ENCODE measurements at regions not wholly inside any gene's neighbourhood (a gene's known extent, or its start where the extent isn't known, plus 50 kb on each side); places are given as distances from the start of the nearest gene placed in this dataset.

DNA sequence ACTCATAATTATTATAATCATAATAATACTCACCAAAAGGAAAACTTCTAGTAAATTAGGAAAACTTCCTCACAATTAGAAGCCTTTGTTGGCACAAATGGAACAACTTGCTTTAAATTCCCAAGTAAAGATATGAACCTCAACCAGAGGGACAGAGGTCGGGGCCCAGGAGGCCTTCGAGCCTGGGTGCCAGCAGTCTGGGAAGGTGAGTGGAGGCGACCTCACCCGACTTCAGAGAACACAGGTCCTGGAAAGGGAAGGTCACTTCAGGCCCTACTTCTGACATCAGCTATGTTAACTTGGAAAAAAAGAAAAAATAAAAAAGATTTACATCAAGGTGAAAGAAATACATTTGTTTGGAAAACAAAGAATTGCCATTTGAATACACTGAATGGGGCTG lies 350.0 kb upstream of the MYT1L start:
- Histone ChIP-seq H3K36me3 (ENCODE audit: control insufficient read depth in 4 of 4, insufficient read depth in 3 of 4, low read depth in 1 of 4, low read length in 3 of 4) (no peaks in the 10 kb centered on the region), H3K9ac (ENCODE audit: low read depth in 1 of 2, low read length in 2 of 2) (no peak overlapping the region), H3K4me3 (ENCODE audit: low read depth in 1 of 3, low read length in 3 of 3) (no peak overlapping the region), H3K9me3 (ENCODE audit: control insufficient read depth in 4 of 4, low read length in 3 of 4) (no peaks in the 10 kb centered on the region), H3K27me3 (ENCODE audit: control insufficient read depth in 4 of 4, insufficient read depth in 4 of 4, low read length in 3 of 4) (peaks cover 0 to 3% (median 0%) of the 10 kb centered on the region in 4 donors), H3K27ac (ENCODE audit: low read depth in 1 of 2, low read length in 2 of 2) (no peak overlapping the region), H3K4me1 (ENCODE audit: control insufficient read depth in 4 of 4, insufficient read depth in 4 of 4, low read length in 3 of 4) (no peaks in the 10 kb centered on the region)
- DNase-seq (ENCODE audit: low spot score), result no peak
- TF ChIP-seq HNF4G (IDR thresholded peaks at IDR 0.05) (no peak), REST (IDR thresholded peaks at IDR 0.05) (no peak), EGR1 (IDR thresholded peaks at IDR 0.05; ENCODE audit: low read depth in 2 of 2) (no peak), YY1 (IDR thresholded peaks at IDR 0.05) (no peak), SP1 (IDR thresholded peaks at IDR 0.05) (no peak), FOXA2 (IDR thresholded peaks at IDR 0.05) (no peak), FOXA1 (IDR thresholded peaks at IDR 0.05) (no peak), NR2F2 (IDR thresholded peaks at IDR 0.05) (no peak), ZBTB33 (IDR thresholded peaks at IDR 0.05) (no peak), TAF1 (conservative IDR thresholded peaks at IDR 0.05) (no peak), RXRA (IDR thresholded peaks at IDR 0.05) (no peak)
- TF ChIP-seq, protein P1, sequence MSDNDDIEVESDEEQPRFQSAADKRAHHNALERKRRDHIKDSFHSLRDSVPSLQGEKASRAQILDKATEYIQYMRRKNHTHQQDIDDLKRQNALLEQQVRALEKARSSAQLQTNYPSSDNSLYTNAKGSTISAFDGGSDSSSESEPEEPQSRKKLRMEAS (IDR thresholded peaks at IDR 0.05), result no peak
- WGBS, result 82% methylated on average over 4 of the region's 4 CpGs

DNA sequence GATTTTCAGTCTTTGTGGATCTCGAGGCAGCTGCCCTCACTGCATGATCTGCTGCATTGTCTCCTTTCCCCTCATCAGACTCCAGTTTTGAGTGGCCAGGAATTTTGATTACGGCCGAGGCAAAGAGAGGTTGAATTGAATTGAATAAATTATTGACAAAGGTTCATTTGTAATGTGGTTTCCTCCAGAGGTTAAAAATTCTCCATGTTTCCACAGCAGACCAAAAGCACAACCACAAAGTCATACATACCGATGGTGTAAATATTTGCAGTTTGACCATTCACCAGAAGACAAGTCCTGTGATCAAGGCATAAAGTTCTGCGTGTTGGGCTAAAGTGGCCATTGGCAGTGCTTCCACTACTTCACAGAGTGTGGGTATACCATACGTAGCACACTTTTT lies 343.8 kb upstream of the MYT1L start:
- Histone ChIP-seq H3K36me3 (ENCODE audit: control insufficient read depth in 4 of 4, insufficient read depth in 3 of 4, low read depth in 1 of 4, low read length in 3 of 4) (no peaks in the 10 kb centered on the region), H3K4me1 (ENCODE audit: control insufficient read depth in 4 of 4, insufficient read depth in 4 of 4, low read length in 3 of 4) (no peaks in the 10 kb centered on the region), H3K4me3 (ENCODE audit: low read depth in 1 of 3, low read length in 3 of 3) (no peak overlapping the region), H3K27ac (ENCODE audit: low read depth in 1 of 2, low read length in 2 of 2) (no peak overlapping the region), H3K27me3 (ENCODE audit: control insufficient read depth in 4 of 4, insufficient read depth in 4 of 4, low read length in 3 of 4) (peaks cover 0 to 2% (median 0%) of the 10 kb centered on the region in 4 donors), H3K9me3 (ENCODE audit: control insufficient read depth in 4 of 4, low read length in 3 of 4) (no peaks in the 10 kb centered on the region), H3K9ac (ENCODE audit: low read depth in 1 of 2, low read length in 2 of 2) (no peak overlapping the region)
- no peak for DNase-seq (ENCODE audit: low spot score)
- 75% methylated on average over 6 of the region's 6 CpGs for WGBS
- no peak for TF ChIP-seq TAF1 (conservative IDR thresholded peaks at IDR 0.05)
- no peak for TF ChIP-seq YY1 (IDR thresholded peaks at IDR 0.05)
- no peak for TF ChIP-seq GABPA (IDR thresholded peaks at IDR 0.05 in 1 of 2, conservative IDR thresholded peaks at IDR 0.05 in 1 of 2)
- no peak for TF ChIP-seq SP1 (IDR thresholded peaks at IDR 0.05)
- TF ChIP-seq, protein P1 (IDR thresholded peaks at IDR 0.05), result no peak
- no peak for TF ChIP-seq CTCF (IDR thresholded peaks at IDR 0.05; ENCODE audit: low read depth, low read length, missing input control)
- no peak for TF ChIP-seq RXRA (IDR thresholded peaks at IDR 0.05)
- TF ChIP-seq NR2F2 (IDR thresholded peaks at IDR 0.05), result no peak
- TF ChIP-seq FOXA1 (IDR thresholded peaks at IDR 0.05), result no peak
- TF ChIP-seq HNF4G (IDR thresholded peaks at IDR 0.05), result no peak
- no peak for TF ChIP-seq ATF3 (IDR thresholded peaks at IDR 0.05)
- no peak for TF ChIP-seq REST (IDR thresholded peaks at IDR 0.05)
- TF ChIP-seq ZBTB33 (IDR thresholded peaks at IDR 0.05), result no peak
- TF ChIP-seq EGR1 (IDR thresholded peaks at IDR 0.05; ENCODE audit: low read depth in 2 of 2), result no peak
- no peak for TF ChIP-seq FOXA2 (IDR thresholded peaks at IDR 0.05)

All from liver (tissue), 8 donors.